HG02610 (cell line): ENCODE measurements at regions not wholly inside any gene's neighbourhood (a gene's known extent, or its start where the extent isn't known, plus 50 kb on each side); places are given as distances from the start of the nearest gene placed in this dataset.
"Not testable (repeated sequence)": the region's sequence is repeated elsewhere in the genome, so short reads cannot be mapped to it uniquely, and the experiment has no call there.

Experiments used
- ATAC-seq: cut with Tn5 transposase; IDR thresholded peaks from one replicate; pipeline ENCODE4 v1.9.1; 2021; ENCODE audit warnings: mild to moderate bottlenecking, moderate library complexity; ENCODE audit not compliant: unreplicated experiment

- ATAC-seq: no peak
Observed at GRCh38 chr2:125207431-125207830, 1182.3 kb downstream of the CNTNAP5 start.

- no peak for ATAC-seq
Observed at GRCh38 chr2:125216321-125216720, 1191.2 kb downstream of the CNTNAP5 start.

- ATAC-seq: no peak
Observed at GRCh38 chr2:125224188-125224587, 1199.1 kb downstream of the CNTNAP5 start.

GRCh38 chr2:125224830-125225229, 1199.7 kb downstream of the CNTNAP5 start:
- no peak for ATAC-seq

GRCh38 chr2:125227843-125228392, 1202.8 kb downstream of the CNTNAP5 start:
- ATAC-seq: no peak

GRCh38 chr2:125240870-125241269, 1215.8 kb downstream of the CNTNAP5 start:
- ATAC-seq: no peak

GRCh38 chr2:125243074-125243473, 1218.0 kb downstream of the CNTNAP5 start:
- no peak for ATAC-seq

GRCh38 chr2:125254010-125254409, 1228.9 kb downstream of the CNTNAP5 start:
- no peak for ATAC-seq

- no peak for ATAC-seq
Observed at GRCh38 chr2:125259451-125259850, 1234.4 kb downstream of the CNTNAP5 start.

- not testable (repeated sequence) for ATAC-seq
Observed at GRCh38 chr2:125260366-125260930, 1235.4 kb downstream of the CNTNAP5 start.

- no peak for ATAC-seq
Observed at GRCh38 chr2:125264453-125264852, 1239.4 kb downstream of the CNTNAP5 start.

GRCh38 chr2:125267683-125268082, 1242.6 kb downstream of the CNTNAP5 start:
- ATAC-seq: no peak

- ATAC-seq: no peak
Observed at GRCh38 chr2:125272651-125273050, 1247.6 kb downstream of the CNTNAP5 start.

- no peak for ATAC-seq
Observed at GRCh38 chr2:125274718-125275117, 1249.6 kb downstream of the CNTNAP5 start.

GRCh38 chr2:125280265-125280664, 1255.2 kb downstream of the CNTNAP5 start:
- no peak for ATAC-seq

GRCh38 chr2:125281242-125281641, 1256.2 kb downstream of the CNTNAP5 start:
- ATAC-seq: no peak

- ATAC-seq: no peak
Observed at GRCh38 chr2:125296742-125297141, 1271.7 kb downstream of the CNTNAP5 start.

- ATAC-seq: no peak
Observed at GRCh38 chr2:125310657-125311364, 1285.7 kb downstream of the CNTNAP5 start.

- no peak for ATAC-seq
Observed at GRCh38 chr2:125312342-125312741, 1287.3 kb downstream of the CNTNAP5 start.

- no peak for ATAC-seq
Observed at GRCh38 chr2:125313806-125314205, 1288.7 kb downstream of the CNTNAP5 start.

GRCh38 chr2:125318740-125319139, 1293.7 kb downstream of the CNTNAP5 start:
- no peak for ATAC-seq

GRCh38 chr2:125324273-125324672, 1299.2 kb downstream of the CNTNAP5 start:
- ATAC-seq: peak; percentile 57
